Osteoblast (primary cell): ENCODE measurements at regions not wholly inside any gene's neighbourhood (a gene's known extent, or its start where the extent isn't known, plus 50 kb on each side); places are given as distances from the start of the nearest gene placed in this dataset.

ENCODE experiments used
- DNase-seq: peaks from one replicate; pipeline ENCODE4 v3.0.0; 2011; ENCODE audit warnings: low spot score, mixed read lengths; ENCODE audit not compliant: insufficient read length; ENCODE audit errors: missing footprints
- H2AFZ ChIP-seq: 2 replicates; pipeline ENCODE4 v1.6.0; 2011; ENCODE audit warnings: mild to moderate bottlenecking, low read length
- H3K27ac ChIP-seq: 2 replicates; pipeline ENCODE4 v1.5.1; 2011; ENCODE audit warnings: mild to moderate bottlenecking, low read depth, low read length, moderate library complexity
- H3K27me3 ChIP-seq: 2 replicates; pipeline ENCODE4 v1.6.0; 2012; ENCODE audit warnings: mild to moderate bottlenecking, control low read depth, inconsistent platforms, low read length, moderate library complexity; ENCODE audit not compliant: insufficient read depth
- H3K36me3 ChIP-seq: 2 replicates; pipeline ENCODE4 v1.5.1; 2011; ENCODE audit warnings: mild to moderate bottlenecking, low read length, control low read depth, moderate library complexity; ENCODE audit not compliant: insufficient read depth
- H3K4me1 ChIP-seq: 2 replicates; pipeline ENCODE4 v1.5.1; 2011; ENCODE audit warnings: mild to moderate bottlenecking, low read length, control low read depth, moderate library complexity; ENCODE audit not compliant: insufficient read depth
- H3K4me2 ChIP-seq: 2 replicates; pipeline ENCODE4 v1.6.0; 2011; ENCODE audit warnings: mild to moderate bottlenecking, low read length; ENCODE audit not compliant: insufficient read depth
- H3K4me3 ChIP-seq: fragments of 200-600 bp; sonication (generic); 3 replicates; pipeline ENCODE4 v1.5.1; 2012; ENCODE audit warnings: mild to moderate bottlenecking, low read length, inconsistent platforms; ENCODE audit not compliant: insufficient read depth
- H3K79me2 ChIP-seq: 2 replicates; pipeline ENCODE4 v1.6.0; 2012; ENCODE audit warnings: mild to moderate bottlenecking, low read length, control low read depth, inconsistent platforms; ENCODE audit not compliant: insufficient read depth
- H3K9me3 ChIP-seq: 2 replicates; pipeline ENCODE4 v1.5.1; 2011; ENCODE audit warnings: low read depth, low read length, control low read depth
- H4K20me1 ChIP-seq: 2 replicates; pipeline ENCODE4 v1.6.0; 2012; ENCODE audit warnings: mild to moderate bottlenecking, low read length, control low read depth; ENCODE audit not compliant: insufficient read depth
- CTCF ChIP-seq: IDR thresholded peaks from 2 replicates; pipeline ENCODE4 v1.5.1; 2011; ENCODE audit warnings: mild to moderate bottlenecking, low read depth, low read length, moderate library complexity; ENCODE audit errors: extremely low read depth

- H2AFZ ChIP-seq, result no peak overlapping the region
- H3K27ac ChIP-seq, result no peak overlapping the region
- H4K20me1 ChIP-seq, result no peaks in the 10 kb centered on the region
- no peak overlapping the region for H3K4me2 ChIP-seq
- no peaks in the 10 kb centered on the region for H3K36me3 ChIP-seq
- no peaks in the 10 kb centered on the region for H3K79me2 ChIP-seq
- H3K27me3 ChIP-seq, result no peaks in the 10 kb centered on the region
- no peak overlapping the region for H3K4me3 ChIP-seq
- peaks cover 4% of the 10 kb centered on the region for H3K9me3 ChIP-seq
- DNase-seq, result no peak
- H3K4me1 ChIP-seq, result no peaks in the 10 kb centered on the region
- no peak for TF ChIP-seq CTCF
These were observed 594.1 kb downstream of the BRD1 start for GRCh38 chr22:49233507-49234100.

- no peak for DNase-seq
- Histone ChIP-seq H3K4me2 (no peak overlapping the region), H3K36me3 (no peaks in the 10 kb centered on the region), H3K79me2 (no peaks in the 10 kb centered on the region), H3K27me3 (no peaks in the 10 kb centered on the region), H4K20me1 (no peaks in the 10 kb centered on the region), H2AFZ (no peak overlapping the region), H3K4me3 (no peak overlapping the region), H3K4me1 (no peaks in the 10 kb centered on the region), H3K9me3 (peaks cover 4% of the 10 kb centered on the region), H3K27ac (no peak overlapping the region)
- TF ChIP-seq CTCF, result no peak
These were observed 595.2 kb downstream of the BRD1 start for GRCh38 chr22:49232319-49233067.

GRCh38 chr22:49230194-49230577, 597.5 kb downstream of the BRD1 start:
- Histone ChIP-seq H3K4me2 (no peak overlapping the region), H3K4me3 (no peak overlapping the region), H3K27me3 (no peaks in the 10 kb centered on the region), H2AFZ (no peak overlapping the region), H3K79me2 (no peaks in the 10 kb centered on the region), H3K4me1 (no peaks in the 10 kb centered on the region), H3K9me3 (no peaks in the 10 kb centered on the region), H4K20me1 (no peaks in the 10 kb centered on the region), H3K36me3 (no peaks in the 10 kb centered on the region), H3K27ac (no peak overlapping the region)
- no peak for DNase-seq
- no peak for TF ChIP-seq CTCF

- H3K27me3 ChIP-seq, result no peaks in the 10 kb centered on the region
- H3K4me1 ChIP-seq, result no peaks in the 10 kb centered on the region
- H4K20me1 ChIP-seq, result no peaks in the 10 kb centered on the region
- no peak overlapping the region for H3K4me3 ChIP-seq
- H3K27ac ChIP-seq, result no peak overlapping the region
- no peak overlapping the region for H3K4me2 ChIP-seq
- H3K79me2 ChIP-seq, result no peaks in the 10 kb centered on the region
- no peaks in the 10 kb centered on the region for H3K9me3 ChIP-seq
- no peaks in the 10 kb centered on the region for H3K36me3 ChIP-seq
- DNase-seq, result no peak
- H2AFZ ChIP-seq, result no peak overlapping the region
- TF ChIP-seq CTCF, result no peak
These were observed 598.0 kb downstream of the BRD1 start for GRCh38 chr22:49229483-49230193.
